DMS153 treated with DMSO at 0.1 percent for 48 hours (cell line): ENCODE measurements at regions not wholly inside any gene's neighbourhood (a gene's known extent, or its start where the extent isn't known, plus 50 kb on each side); places are given as distances from the start of the nearest gene placed in this dataset.

Source experiments
- DNase-seq: peaks from one replicate; lab custom pipeline; 2025; ENCODE audit not compliant: unreplicated experiment; lab: John Stamatoyannopoulos, UW

GRCh38 chr9:107756091-107756490, 266.5 kb upstream of the KLF4 start:
- DNase-seq = no peak

GRCh38 chr9:107755246-107755645, 265.7 kb upstream of the KLF4 start:
- no peak for DNase-seq

- DNase-seq = no peak
Measured at GRCh38 chr9:107751567-107752210, 262.1 kb upstream of the KLF4 start.

GRCh38 chr9:107750741-107751566, 261.4 kb upstream of the KLF4 start:
- no peak for DNase-seq

- peak; percentile 59 for DNase-seq
Measured at GRCh38 chr9:107749787-107750444, 260.3 kb upstream of the KLF4 start.

- no peak for DNase-seq
Measured at GRCh38 chr9:107744873-107745272, 255.3 kb upstream of the KLF4 start.

- no peak for DNase-seq
Measured at GRCh38 chr9:107742531-107743309, 253.2 kb upstream of the KLF4 start.

- DNase-seq = no peak
Measured at GRCh38 chr9:107740088-107740980, 250.8 kb upstream of the KLF4 start.

- DNase-seq = no peak
Measured at GRCh38 chr9:107739601-107740082, 250.1 kb upstream of the KLF4 start.

- no peak for DNase-seq
Measured at GRCh38 chr9:107738789-107739188, 249.2 kb upstream of the KLF4 start.

- peak; percentile 71 for DNase-seq
Measured at GRCh38 chr9:107737987-107738743, 248.6 kb upstream of the KLF4 start.

- DNase-seq = no peak
Measured at GRCh38 chr9:107737610-107737986, 248.0 kb upstream of the KLF4 start.

GRCh38 chr9:107735821-107736220, 246.3 kb upstream of the KLF4 start:
- DNase-seq = no peak

- DNase-seq = no peak
Measured at GRCh38 chr9:107734256-107735013, 244.9 kb upstream of the KLF4 start.

GRCh38 chr9:107733523-107733894, 243.9 kb upstream of the KLF4 start:
- no peak for DNase-seq

- no peak for DNase-seq
Measured at GRCh38 chr9:107732781-107733522, 243.4 kb upstream of the KLF4 start.

GRCh38 chr9:107731115-107731762, 241.7 kb upstream of the KLF4 start:
- no peak for DNase-seq

GRCh38 chr9:107730666-107731065, 241.1 kb upstream of the KLF4 start:
- no peak for DNase-seq
